ENCODE measurements at regions not wholly inside any gene's neighbourhood (a gene's known extent, or its start where the extent isn't known, plus 50 kb on each side); places are given as distances from the start of the nearest gene placed in this dataset.

- no peak overlapping the region for H3K4me3 ChIP-seq (ENCODE audit: low read depth, low read length)
- DNase-seq (ENCODE audit: low read depth), result no peak
- TF ChIP-seq CTCF (IDR thresholded peaks at IDR 0.05; ENCODE audit: insufficient read depth, low read depth, low read length, missing control alignments), result no peak
Observed at GRCh38 chr16:86889974-86890373, 311.6 kb downstream of the FOXL1 start.

- no peak for TF ChIP-seq CTCF (IDR thresholded peaks at IDR 0.05; ENCODE audit: insufficient read depth, low read depth, low read length, missing control alignments)
- no peak overlapping the region for H3K4me3 ChIP-seq (ENCODE audit: low read depth, low read length)
- no peak for DNase-seq (ENCODE audit: low read depth)
Observed at GRCh38 chr16:86891121-86891520, 312.8 kb downstream of the FOXL1 start.

- no peak for DNase-seq (ENCODE audit: low read depth)
- no peak for TF ChIP-seq CTCF (IDR thresholded peaks at IDR 0.05; ENCODE audit: insufficient read depth, low read depth, low read length, missing control alignments)
- H3K4me3 ChIP-seq (ENCODE audit: low read depth, low read length), result no peak overlapping the region
Observed at GRCh38 chr16:86891631-86892030, 313.3 kb downstream of the FOXL1 start.

- no peak for DNase-seq (ENCODE audit: low read depth)
- no peak for TF ChIP-seq CTCF (IDR thresholded peaks at IDR 0.05; ENCODE audit: insufficient read depth, low read depth, low read length, missing control alignments)
- H3K4me3 ChIP-seq (ENCODE audit: low read depth, low read length), result no peak overlapping the region
Observed at GRCh38 chr16:86892509-86892908, 314.2 kb downstream of the FOXL1 start.

GRCh38 chr16:86893506-86893905, 315.2 kb downstream of the FOXL1 start:
- TF ChIP-seq CTCF (IDR thresholded peaks at IDR 0.05; ENCODE audit: insufficient read depth, low read depth, low read length, missing control alignments), result no peak
- DNase-seq (ENCODE audit: low read depth), result no peak
- no peak overlapping the region for H3K4me3 ChIP-seq (ENCODE audit: low read depth, low read length)

- no peak overlapping the region for H3K4me3 ChIP-seq (ENCODE audit: low read depth, low read length)
- DNase-seq (ENCODE audit: low read depth), result no peak
- no peak for TF ChIP-seq CTCF (IDR thresholded peaks at IDR 0.05; ENCODE audit: insufficient read depth, low read depth, low read length, missing control alignments)
Observed at GRCh38 chr16:86894029-86894567, 315.7 kb downstream of the FOXL1 start.

GRCh38 chr16:86894925-86895324, 316.6 kb downstream of the FOXL1 start:
- TF ChIP-seq CTCF (IDR thresholded peaks at IDR 0.05; ENCODE audit: insufficient read depth, low read depth, low read length, missing control alignments), result no peak
- no peak for DNase-seq (ENCODE audit: low read depth)
- no peak overlapping the region for H3K4me3 ChIP-seq (ENCODE audit: low read depth, low read length)

Data from GM12865 (cell line).